H9 (cell line): ENCODE measurements at regions not wholly inside any gene's neighbourhood (a gene's known extent, or its start where the extent isn't known, plus 50 kb on each side); places are given as distances from the start of the nearest gene placed in this dataset.

Experiments
- DNase-seq: peaks from one replicate; pipeline ENCODE4 v3.0.0-alpha.2; 2017
- H2AFZ ChIP-seq: one replicate; pipeline ENCODE4 v1.6.1; 2013; ENCODE audit warnings: mild to moderate bottlenecking, low read length, control low read depth, moderate library complexity
- H2AK5ac ChIP-seq: 2 replicates; pipeline ENCODE4 v1.6.1; 2013; ENCODE audit warnings: low read length, control low read depth, mixed read lengths; ENCODE audit not compliant: insufficient read length
- H2BK120ac ChIP-seq: one replicate; pipeline ENCODE4 v1.6.1; 2013; ENCODE audit warnings: low read depth, mild to moderate bottlenecking, low read length, control low read depth, inconsistent platforms; ENCODE audit not compliant: poor library complexity, severe bottlenecking
- H2BK12ac ChIP-seq: 2 replicates; pipeline ENCODE4 v1.6.1; 2013; ENCODE audit warnings: low read length, control low read depth, mixed read lengths, low read depth; ENCODE audit not compliant: insufficient read length
- H2BK15ac ChIP-seq: 2 replicates; pipeline ENCODE4 v1.6.1; 2013; ENCODE audit warnings: low read depth, low read length, control low read depth
- H2BK20ac ChIP-seq: one replicate; pipeline ENCODE4 v1.6.1; 2013; ENCODE audit warnings: low read depth, mild to moderate bottlenecking, low read length, control low read depth, inconsistent platforms; ENCODE audit not compliant: poor library complexity, severe bottlenecking
- H2BK5ac ChIP-seq: 2 replicates; pipeline ENCODE4 v1.6.1; 2013; ENCODE audit warnings: low read length, control low read depth, mixed read lengths; ENCODE audit not compliant: insufficient read length
- H3K14ac ChIP-seq: 2 replicates; pipeline ENCODE4 v1.6.1; 2013; ENCODE audit warnings: low read length, control low read depth; ENCODE audit not compliant: insufficient read depth
- H3K18ac ChIP-seq: 2 replicates; pipeline ENCODE4 v1.6.1; 2013; ENCODE audit warnings: low read depth, mild to moderate bottlenecking, mixed read lengths, low read length, control low read depth; ENCODE audit not compliant: insufficient read length
- H3K23ac ChIP-seq: 2 replicates; pipeline ENCODE4 v1.6.1; 2013; ENCODE audit warnings: low read length, control low read depth, mixed read lengths, low read depth; ENCODE audit not compliant: insufficient read length
- H3K23me2 ChIP-seq: 2 replicates; pipeline ENCODE4 v1.6.1; 2013; ENCODE audit warnings: low read depth, mild to moderate bottlenecking, mixed read lengths, low read length, control low read depth; ENCODE audit not compliant: insufficient read length, poor library complexity, severe bottlenecking
- H3K27ac ChIP-seq: 2 replicates; pipeline ENCODE4 v1.5.1; 2013; ENCODE audit warnings: low read length, control low read depth, mixed read lengths, low read depth; ENCODE audit not compliant: insufficient read length
- H3K27me3 ChIP-seq: 2 replicates; pipeline ENCODE4 v1.6.1; 2013; ENCODE audit warnings: low read length, control low read depth, inconsistent platforms; ENCODE audit not compliant: insufficient read depth
- H3K4ac ChIP-seq: 2 replicates; pipeline ENCODE4 v1.6.1; 2013; ENCODE audit warnings: low read depth, mild to moderate bottlenecking, control low read depth, inconsistent platforms, low read length, moderate library complexity
- H3K4me1 ChIP-seq: 2 replicates; pipeline ENCODE4 v1.6.1; 2013; ENCODE audit warnings: low read length, control low read depth, inconsistent platforms; ENCODE audit not compliant: insufficient read depth
- H3K4me2 ChIP-seq: 2 replicates; pipeline ENCODE4 v1.6.1; 2013; ENCODE audit warnings: low read length, control low read depth, mixed read lengths; ENCODE audit not compliant: insufficient read length, insufficient read depth
- H3K56ac ChIP-seq: 2 replicates; pipeline ENCODE4 v1.6.1; 2013; ENCODE audit warnings: low read depth, mild to moderate bottlenecking, mixed read lengths, low read length, control low read depth; ENCODE audit not compliant: insufficient read length
- H3K79me1 ChIP-seq: 2 replicates; pipeline ENCODE4 v1.6.1; 2013; ENCODE audit warnings: low read depth, mild to moderate bottlenecking, moderate library complexity, low read length, control low read depth, inconsistent platforms; ENCODE audit not compliant: insufficient read depth, poor library complexity, severe bottlenecking
- H3K79me2 ChIP-seq: 2 replicates; pipeline ENCODE4 v1.6.1; 2013; ENCODE audit warnings: low read length, control low read depth, inconsistent platforms; ENCODE audit not compliant: insufficient read depth
- H3K9ac ChIP-seq: 2 replicates; pipeline ENCODE4 v1.6.1; 2013; ENCODE audit warnings: low read length, control low read depth, mixed read lengths; ENCODE audit not compliant: insufficient read length; ENCODE audit errors: extremely low read depth
- H3K9me3 ChIP-seq: one replicate; pipeline ENCODE4 v1.6.1; 2013; ENCODE audit warnings: low read depth, low read length, inconsistent platforms; ENCODE audit not compliant: control insufficient read depth
- H3T11ph ChIP-seq: one replicate; pipeline ENCODE4 v1.6.1; 2013; ENCODE audit warnings: mild to moderate bottlenecking, low read length, control low read depth, inconsistent platforms
- H4K20me1 ChIP-seq: one replicate; pipeline ENCODE4 v1.6.1; 2013; ENCODE audit not compliant: control insufficient read depth, insufficient read length, insufficient read depth
- H4K5ac ChIP-seq: 2 replicates; pipeline ENCODE4 v1.6.1; 2013; ENCODE audit warnings: low read depth, mild to moderate bottlenecking, mixed read lengths, low read length, control low read depth; ENCODE audit not compliant: insufficient read length
- H4K8ac ChIP-seq: replicated peaks from 2 replicates; pipeline ENCODE4 v1.6.1; 2013; ENCODE audit warnings: low read length, control low read depth, mixed read lengths, low read depth; ENCODE audit not compliant: insufficient read length
- H4K91ac ChIP-seq: 2 replicates; pipeline ENCODE4 v1.6.1; 2013; ENCODE audit warnings: low read depth, mild to moderate bottlenecking, moderate library complexity, mixed read lengths, low read length, control low read depth; ENCODE audit not compliant: insufficient read length
- H3K27ac Mint-ChIP-seq, 3 experiments: 2 replicates in 2 of 3; 3 replicates in 1 of 3; pipeline ENCODE4 v1.8.0; 2020 to 2021; ENCODE audit warnings: mixed read lengths in 3 of 3, mild to moderate bottlenecking in 1 of 3, moderate library complexity in 1 of 3
- H3K27me3 Mint-ChIP-seq: 2 replicates; pipeline ENCODE4 v1.8.0; 2021; ENCODE audit warnings: low read depth, mild to moderate bottlenecking, moderate library complexity, mixed read lengths
- H3K36me3 Mint-ChIP-seq, 3 experiments: 2 replicates in 2 of 3; 3 replicates in 1 of 3; pipeline ENCODE4 v1.8.0; 2020 to 2021; ENCODE audit warnings: low read depth in 3 of 3, mixed read lengths in 3 of 3; ENCODE audit not compliant: insufficient read depth in 1 of 3
- H3K4me1 Mint-ChIP-seq, 2 experiments: 2 replicates each; pipeline ENCODE4 v1.8.0; 2020; ENCODE audit warnings: mixed read lengths in 2 of 2
- H3K4me3 Mint-ChIP-seq, 2 experiments: 2 replicates in 1 of 2; 3 replicates in 1 of 2; pipeline ENCODE4 v1.8.0; 2020 to 2021; ENCODE audit warnings: mild to moderate bottlenecking in 2 of 2, mixed read lengths in 2 of 2, moderate library complexity in 1 of 2
- H3K9me3 Mint-ChIP-seq, 2 experiments: 2 replicates in 1 of 2; 3 replicates in 1 of 2; pipeline ENCODE4 v1.8.0; 2020; ENCODE audit warnings: mild to moderate bottlenecking in 2 of 2, mixed read lengths in 2 of 2, moderate library complexity in 1 of 2
- CTCF ChIP-seq: fragments of 200-600 bp; sonication (generic); conservative IDR thresholded peaks from 3 replicates; pipeline ENCODE4 v1.8.0; 2021; ENCODE audit warnings: antibody characterized with exemption, mild to moderate bottlenecking
- WGBS: extraction: QIAGEN DNeasy Blood & Tissue Kit; methylation state at CpG from one replicate; pipeline ENCODE4 v1.1.7; 2013; ENCODE audit warnings: missing lambda C conversion rate, low lambda C conversion rate, mixed read lengths; ENCODE audit not compliant: insufficient read length; ENCODE audit errors: extremely low coverage; 5-methylcytosine and 5-hydroxymethylcytosine counted together

- Mint-ChIP-seq H3K27me3 (no peaks in the 10 kb centered on the region), H3K27ac (no peak overlapping the region), H3K4me3 (no peak overlapping the region), H3K9me3 (no peaks in the 10 kb centered on the region), H3K4me1 (peaks cover 18 to 22% of the 10 kb centered on the region in 2 experiments), H3K36me3 (no peaks in the 10 kb centered on the region)
- Histone ChIP-seq H2BK12ac (no peak overlapping the region), H4K8ac (no peak overlapping the region), H3K4me1 (no peaks in the 10 kb centered on the region), H4K5ac (no peak overlapping the region), H2AFZ (no peak overlapping the region), H3K18ac (no peak overlapping the region), H2BK5ac (no peak overlapping the region), H3K23me2 (no peaks in the 10 kb centered on the region), H3K4me2 (no peak overlapping the region), H3K4ac (no peak overlapping the region), H3K27ac (no peak overlapping the region), H3K79me1 (no peaks in the 10 kb centered on the region), H2BK20ac (no peak overlapping the region), H3K79me2 (no peaks in the 10 kb centered on the region), H4K20me1 (no peaks in the 10 kb centered on the region), H2BK120ac (no peak overlapping the region), H3T11ph (no peak overlapping the region), H3K23ac (no peak overlapping the region), H3K56ac (no peak overlapping the region), H2BK15ac (no peak overlapping the region), H4K91ac (no peak overlapping the region), H3K9ac (no peak overlapping the region), H3K27me3 (no peaks in the 10 kb centered on the region), H3K9me3 (no peaks in the 10 kb centered on the region), H2AK5ac (no peak overlapping the region), H3K14ac (no peak overlapping the region; the same call in 1 of the 2 replicates)
- no peak for TF ChIP-seq CTCF
- no CpG with 5 or more reads among the region's 4 CpGs for whole genome bisulfite sequencing
- no peak for DNase-seq
Observed at GRCh38 chr3:67302489-67302888, 304.4 kb downstream of the KBTBD8 start.
